ENCODE measurements at regions not wholly inside any gene's neighbourhood (a gene's known extent, or its start where the extent isn't known, plus 50 kb on each side); places are given as distances from the start of the nearest gene placed in this dataset.

DNA sequence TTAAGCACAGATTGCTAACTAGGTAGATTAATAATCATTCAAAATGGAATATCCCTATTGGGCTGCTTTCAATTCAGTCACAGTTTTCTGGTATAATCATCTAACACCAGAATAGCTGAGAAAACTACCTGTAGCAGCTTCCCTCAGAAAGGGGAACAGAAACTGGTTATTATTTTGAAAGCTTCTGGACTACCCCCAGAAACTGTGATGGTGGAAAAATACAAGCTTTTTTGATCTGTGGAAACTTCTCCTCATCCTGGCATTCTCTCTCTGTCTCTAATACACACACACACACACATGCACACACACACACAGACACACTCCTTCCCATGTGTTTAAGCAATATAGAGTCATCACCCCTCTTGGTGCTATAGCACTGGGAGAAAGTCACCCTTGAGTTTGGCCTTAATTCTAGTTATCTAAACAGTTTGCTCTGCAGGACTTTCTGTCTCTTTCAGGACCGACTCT lies 251.5 kb upstream of the LMO3 start:
- TF ChIP-seq, protein P1, sequence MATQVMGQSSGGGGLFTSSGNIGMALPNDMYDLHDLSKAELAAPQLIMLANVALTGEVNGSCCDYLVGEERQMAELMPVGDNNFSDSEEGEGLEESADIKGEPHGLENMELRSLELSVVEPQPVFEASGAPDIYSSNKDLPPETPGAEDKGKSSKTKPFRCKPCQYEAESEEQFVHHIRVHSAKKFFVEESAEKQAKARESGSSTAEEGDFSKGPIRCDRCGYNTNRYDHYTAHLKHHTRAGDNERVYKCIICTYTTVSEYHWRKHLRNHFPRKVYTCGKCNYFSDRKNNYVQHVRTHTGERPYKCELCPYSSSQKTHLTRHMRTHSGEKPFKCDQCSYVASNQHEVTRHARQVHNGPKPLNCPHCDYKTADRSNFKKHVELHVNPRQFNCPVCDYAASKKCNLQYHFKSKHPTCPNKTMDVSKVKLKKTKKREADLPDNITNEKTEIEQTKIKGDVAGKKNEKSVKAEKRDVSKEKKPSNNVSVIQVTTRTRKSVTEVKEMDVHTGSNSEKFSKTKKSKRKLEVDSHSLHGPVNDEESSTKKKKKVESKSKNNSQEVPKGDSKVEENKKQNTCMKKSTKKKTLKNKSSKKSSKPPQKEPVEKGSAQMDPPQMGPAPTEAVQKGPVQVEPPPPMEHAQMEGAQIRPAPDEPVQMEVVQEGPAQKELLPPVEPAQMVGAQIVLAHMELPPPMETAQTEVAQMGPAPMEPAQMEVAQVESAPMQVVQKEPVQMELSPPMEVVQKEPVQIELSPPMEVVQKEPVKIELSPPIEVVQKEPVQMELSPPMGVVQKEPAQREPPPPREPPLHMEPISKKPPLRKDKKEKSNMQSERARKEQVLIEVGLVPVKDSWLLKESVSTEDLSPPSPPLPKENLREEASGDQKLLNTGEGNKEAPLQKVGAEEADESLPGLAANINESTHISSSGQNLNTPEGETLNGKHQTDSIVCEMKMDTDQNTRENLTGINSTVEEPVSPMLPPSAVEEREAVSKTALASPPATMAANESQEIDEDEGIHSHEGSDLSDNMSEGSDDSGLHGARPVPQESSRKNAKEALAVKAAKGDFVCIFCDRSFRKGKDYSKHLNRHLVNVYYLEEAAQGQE (IDR thresholded peaks at IDR 0.05), result no peak
- TF ChIP-seq, protein P2, sequence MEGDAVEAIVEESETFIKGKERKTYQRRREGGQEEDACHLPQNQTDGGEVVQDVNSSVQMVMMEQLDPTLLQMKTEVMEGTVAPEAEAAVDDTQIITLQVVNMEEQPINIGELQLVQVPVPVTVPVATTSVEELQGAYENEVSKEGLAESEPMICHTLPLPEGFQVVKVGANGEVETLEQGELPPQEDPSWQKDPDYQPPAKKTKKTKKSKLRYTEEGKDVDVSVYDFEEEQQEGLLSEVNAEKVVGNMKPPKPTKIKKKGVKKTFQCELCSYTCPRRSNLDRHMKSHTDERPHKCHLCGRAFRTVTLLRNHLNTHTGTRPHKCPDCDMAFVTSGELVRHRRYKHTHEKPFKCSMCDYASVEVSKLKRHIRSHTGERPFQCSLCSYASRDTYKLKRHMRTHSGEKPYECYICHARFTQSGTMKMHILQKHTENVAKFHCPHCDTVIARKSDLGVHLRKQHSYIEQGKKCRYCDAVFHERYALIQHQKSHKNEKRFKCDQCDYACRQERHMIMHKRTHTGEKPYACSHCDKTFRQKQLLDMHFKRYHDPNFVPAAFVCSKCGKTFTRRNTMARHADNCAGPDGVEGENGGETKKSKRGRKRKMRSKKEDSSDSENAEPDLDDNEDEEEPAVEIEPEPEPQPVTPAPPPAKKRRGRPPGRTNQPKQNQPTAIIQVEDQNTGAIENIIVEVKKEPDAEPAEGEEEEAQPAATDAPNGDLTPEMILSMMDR (IDR thresholded peaks at IDR 0.05), result no peak
- no peak for TF ChIP-seq POLR2A (IDR thresholded peaks at IDR 0.05; ENCODE audit: low read length)
- TF ChIP-seq MYC (IDR thresholded peaks at IDR 0.05; ENCODE audit: borderline replicate concordance, low read length), result no peak
- TF ChIP-seq, protein P3, sequence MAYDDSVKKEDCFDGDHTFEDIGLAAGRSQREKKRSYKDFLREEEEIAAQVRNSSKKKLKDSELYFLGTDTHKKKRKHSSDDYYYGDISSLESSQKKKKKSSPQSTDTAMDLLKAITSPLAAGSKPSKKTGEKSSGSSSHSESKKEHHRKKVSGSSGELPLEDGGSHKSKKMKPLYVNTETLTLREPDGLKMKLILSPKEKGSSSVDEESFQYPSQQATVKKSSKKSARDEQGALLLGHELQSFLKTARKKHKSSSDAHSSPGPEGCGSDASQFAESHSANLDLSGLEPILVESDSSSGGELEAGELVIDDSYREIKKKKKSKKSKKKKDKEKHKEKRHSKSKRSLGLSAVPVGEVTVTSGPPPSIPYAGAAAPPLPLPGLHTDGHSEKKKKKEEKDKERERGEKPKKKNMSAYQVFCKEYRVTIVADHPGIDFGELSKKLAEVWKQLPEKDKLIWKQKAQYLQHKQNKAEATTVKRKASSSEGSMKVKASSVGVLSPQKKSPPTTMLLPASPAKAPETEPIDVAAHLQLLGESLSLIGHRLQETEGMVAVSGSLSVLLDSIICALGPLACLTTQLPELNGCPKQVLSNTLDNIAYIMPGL (CRISPR knock-in tag; IDR thresholded peaks at IDR 0.05; ENCODE audit: borderline replicate concordance), result no peak
- TF ChIP-seq MAFK (IDR thresholded peaks at IDR 0.05; ENCODE audit: partially characterized antibody), result no peak
- TF ChIP-seq HOXB13 (CRISPR knock-in tag; IDR thresholded peaks at IDR 0.05; ENCODE audit: low read depth), result no peak
- no peak for TF ChIP-seq RFX5 (IDR thresholded peaks at IDR 0.05)
